Astrocyte (in vitro differentiated cells and primary cell): ENCODE measurements at regions not wholly inside any gene's neighbourhood (a gene's known extent, or its start where the extent isn't known, plus 50 kb on each side); places are given as distances from the start of the nearest gene placed in this dataset.

Experiments
- DNase-seq: peaks from one replicate; pipeline ENCODE4 v3.0.0-alpha.2; 2010; ENCODE audit warnings: low read depth
- FAIRE-seq: peaks from 2 replicates; lab custom pipeline; 2011; peaks lifted over from hg19 to GRCh38; lab: Jason Lieb, UNC
- H2AFZ ChIP-seq: 2 replicates; pipeline ENCODE4 v1.6.0; 2012; ENCODE audit warnings: low read depth, low read length, inconsistent platforms
- H3K27ac ChIP-seq: 2 replicates; pipeline ENCODE4 v1.5.1; 2011; ENCODE audit warnings: low read depth, low read length, inconsistent platforms
- H3K27me3 ChIP-seq: 2 replicates; pipeline ENCODE4 v1.6.0; 2011; ENCODE audit warnings: low read length, inconsistent platforms; ENCODE audit not compliant: insufficient read depth
- H3K36me3 ChIP-seq: 2 replicates; pipeline ENCODE4 v1.5.1; 2011; ENCODE audit warnings: low read length, inconsistent platforms; ENCODE audit not compliant: insufficient read depth
- H3K4me1 ChIP-seq: 2 replicates; pipeline ENCODE4 v1.5.1; 2011; ENCODE audit warnings: low read length, inconsistent platforms; ENCODE audit not compliant: insufficient read depth
- H3K4me2 ChIP-seq: 2 replicates; pipeline ENCODE4 v1.6.0; 2012; ENCODE audit warnings: low read length, inconsistent platforms
- H3K4me3 ChIP-seq: 2 replicates; pipeline ENCODE4 v1.5.1; 2011; ENCODE audit warnings: low read depth, mild to moderate bottlenecking, low read length, inconsistent platforms; ENCODE audit not compliant: insufficient read depth
- H3K79me2 ChIP-seq: 2 replicates; pipeline ENCODE4 v1.6.0; 2012; ENCODE audit warnings: mild to moderate bottlenecking, low read length, inconsistent platforms; ENCODE audit not compliant: insufficient read depth
- H3K9ac ChIP-seq: 2 replicates; pipeline ENCODE4 v1.6.0; 2012; ENCODE audit warnings: mild to moderate bottlenecking, low read length, inconsistent platforms
- H3K9me3 ChIP-seq: 2 replicates; pipeline ENCODE4 v1.5.1; 2012; ENCODE audit warnings: low read depth, mild to moderate bottlenecking, low read length, inconsistent platforms; ENCODE audit not compliant: insufficient read depth
- H4K20me1 ChIP-seq: 2 replicates; pipeline ENCODE4 v1.6.0; 2012; ENCODE audit warnings: low read length, inconsistent platforms; ENCODE audit not compliant: insufficient read depth
- H3K27ac Mint-ChIP-seq: one replicate; pipeline ENCODE4 v1.8.0; 2021; ENCODE audit warnings: mild to moderate bottlenecking, mixed read lengths; ENCODE audit not compliant: unreplicated experiment
- H3K27me3 Mint-ChIP-seq: one replicate; pipeline ENCODE4 v1.8.0; 2021; ENCODE audit warnings: low read depth, mixed read lengths; ENCODE audit not compliant: unreplicated experiment
- H3K36me3 Mint-ChIP-seq: one replicate; pipeline ENCODE4 v1.8.0; 2021; ENCODE audit warnings: low read depth, mixed read lengths; ENCODE audit not compliant: unreplicated experiment
- H3K4me1 Mint-ChIP-seq: one replicate; pipeline ENCODE4 v1.8.0; 2021; ENCODE audit warnings: low read depth, mixed read lengths; ENCODE audit not compliant: unreplicated experiment
- H3K4me3 Mint-ChIP-seq: one replicate; pipeline ENCODE4 v1.8.0; 2021; ENCODE audit warnings: mild to moderate bottlenecking, moderate library complexity, mixed read lengths; ENCODE audit not compliant: unreplicated experiment
- H3K9me3 Mint-ChIP-seq: one replicate; pipeline ENCODE4 v1.8.0; 2021; ENCODE audit warnings: mild to moderate bottlenecking, mixed read lengths; ENCODE audit not compliant: unreplicated experiment
- EZH2 ChIP-seq: IDR thresholded peaks from 2 replicates; pipeline ENCODE4 v1.6.1; 2012; ENCODE audit warnings: mild to moderate bottlenecking, low read length, inconsistent platforms; ENCODE audit not compliant: insufficient read depth
- TF ChIP-seq, protein P1 (sequence below): IDR thresholded peaks from 2 replicates; pipeline ENCODE4 v1.5.1; 2011; ENCODE audit warnings: low read depth, mild to moderate bottlenecking, inconsistent platforms, low read length, moderate library complexity; ENCODE audit not compliant: insufficient read depth

DNA sequence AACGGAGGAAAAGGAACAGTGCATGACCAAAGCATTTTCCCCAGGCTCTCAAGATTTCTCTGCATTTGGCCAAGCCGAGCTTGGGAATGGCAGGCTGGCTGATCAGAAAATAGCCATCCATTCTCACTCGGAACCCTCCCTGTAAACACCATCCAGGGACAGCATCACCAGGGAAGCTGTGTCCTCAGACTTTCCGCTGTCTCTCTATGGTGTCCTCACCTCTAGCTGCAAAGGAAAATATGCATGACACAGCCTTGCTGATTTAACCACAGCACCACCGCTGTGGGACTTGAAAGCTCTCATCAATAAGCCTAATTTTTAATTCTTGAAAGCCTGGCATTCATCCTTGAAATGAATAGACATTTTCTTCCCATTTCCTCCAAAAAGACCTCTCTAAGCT, 311.7 kb downstream of the EIPR1 start:
- Histone ChIP-seq H3K79me2 (no peaks in the 10 kb centered on the region), H3K36me3 (no peaks in the 10 kb centered on the region), H3K27me3 (no peaks in the 10 kb centered on the region), H3K4me3 (no peak overlapping the region), H3K4me1 (no peaks in the 10 kb centered on the region), H3K27ac (no peak overlapping the region), H4K20me1 (no peaks in the 10 kb centered on the region), H3K4me2 (no peak overlapping the region), H3K9ac (no peak overlapping the region), H2AFZ (no peak overlapping the region), H3K9me3 (peaks cover 9% of the 10 kb centered on the region)
- TF ChIP-seq, protein P1, sequence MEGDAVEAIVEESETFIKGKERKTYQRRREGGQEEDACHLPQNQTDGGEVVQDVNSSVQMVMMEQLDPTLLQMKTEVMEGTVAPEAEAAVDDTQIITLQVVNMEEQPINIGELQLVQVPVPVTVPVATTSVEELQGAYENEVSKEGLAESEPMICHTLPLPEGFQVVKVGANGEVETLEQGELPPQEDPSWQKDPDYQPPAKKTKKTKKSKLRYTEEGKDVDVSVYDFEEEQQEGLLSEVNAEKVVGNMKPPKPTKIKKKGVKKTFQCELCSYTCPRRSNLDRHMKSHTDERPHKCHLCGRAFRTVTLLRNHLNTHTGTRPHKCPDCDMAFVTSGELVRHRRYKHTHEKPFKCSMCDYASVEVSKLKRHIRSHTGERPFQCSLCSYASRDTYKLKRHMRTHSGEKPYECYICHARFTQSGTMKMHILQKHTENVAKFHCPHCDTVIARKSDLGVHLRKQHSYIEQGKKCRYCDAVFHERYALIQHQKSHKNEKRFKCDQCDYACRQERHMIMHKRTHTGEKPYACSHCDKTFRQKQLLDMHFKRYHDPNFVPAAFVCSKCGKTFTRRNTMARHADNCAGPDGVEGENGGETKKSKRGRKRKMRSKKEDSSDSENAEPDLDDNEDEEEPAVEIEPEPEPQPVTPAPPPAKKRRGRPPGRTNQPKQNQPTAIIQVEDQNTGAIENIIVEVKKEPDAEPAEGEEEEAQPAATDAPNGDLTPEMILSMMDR, result no peak
- no peak for TF ChIP-seq EZH2
- Mint-ChIP-seq H3K9me3 (peaks cover 4% of the 10 kb centered on the region), H3K27me3 (peaks cover 21% of the 10 kb centered on the region), H3K36me3 (no peaks in the 10 kb centered on the region), H3K4me1 (no peaks in the 10 kb centered on the region), H3K27ac (no peak overlapping the region), H3K4me3 (no peak overlapping the region)
- FAIRE-seq (no peak), DNase-seq (no peak)

DNA sequence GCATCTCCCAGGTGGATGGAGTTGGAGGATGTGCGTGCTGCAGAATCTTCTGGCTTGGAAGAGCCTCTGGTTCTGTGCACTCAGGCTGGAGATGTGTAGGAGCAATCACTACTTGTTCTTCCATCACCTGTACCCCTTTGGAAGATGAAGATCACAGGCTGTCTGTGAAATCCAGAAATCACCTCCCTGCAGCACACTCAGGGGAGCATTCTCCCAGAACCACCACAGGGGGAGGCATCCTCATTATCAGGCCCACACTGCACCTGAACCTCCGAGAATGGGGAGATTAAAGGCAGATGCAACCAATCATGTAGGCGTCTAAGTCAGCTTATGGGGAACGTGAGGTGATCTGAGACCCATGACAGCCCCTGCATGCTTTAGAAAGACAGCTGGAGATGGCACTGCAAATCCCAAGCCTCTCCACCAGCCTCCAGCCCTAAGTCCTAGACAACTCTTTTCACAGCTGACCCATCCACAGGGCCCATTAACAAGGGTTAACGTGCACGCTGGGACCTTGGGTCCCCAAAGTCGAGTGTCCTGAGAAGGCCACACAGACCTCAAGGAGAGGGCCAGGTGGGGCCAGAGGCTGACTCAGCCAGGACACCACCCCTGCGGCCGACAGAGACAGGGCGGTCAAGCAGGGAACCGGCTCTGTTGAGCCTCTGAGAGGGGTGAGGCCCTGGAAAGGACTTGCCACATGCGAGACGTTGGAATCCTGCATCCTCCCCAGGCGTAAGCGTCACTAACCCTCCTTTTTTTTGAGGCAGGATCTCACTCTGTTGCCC, 314.9 kb downstream of the EIPR1 start:
- H3K9me3 ChIP-seq, result peaks cover 8% of the 10 kb centered on the region
- no peaks in the 10 kb centered on the region for H3K36me3 ChIP-seq
- FAIRE-seq, result no peak
- DNase-seq, result no peak
- H2AFZ ChIP-seq, result no peak overlapping the region
- no peak overlapping the region for H3K27ac Mint-ChIP-seq
- no peaks in the 10 kb centered on the region for H3K36me3 Mint-ChIP-seq
- TF ChIP-seq EZH2, result no peak
- TF ChIP-seq, protein P1, result no peak
- H3K79me2 ChIP-seq, result no peaks in the 10 kb centered on the region
- no peak overlapping the region for H3K4me3 Mint-ChIP-seq
- H3K27me3 Mint-ChIP-seq, result peaks cover 17% of the 10 kb centered on the region
- no peaks in the 10 kb centered on the region for H3K9me3 Mint-ChIP-seq
- H3K27ac ChIP-seq, result no peak overlapping the region
- no peaks in the 10 kb centered on the region for H3K27me3 ChIP-seq
- H4K20me1 ChIP-seq, result no peaks in the 10 kb centered on the region
- H3K4me2 ChIP-seq, result no peak overlapping the region
- H3K4me1 ChIP-seq, result no peaks in the 10 kb centered on the region
- H3K9ac ChIP-seq, result no peak overlapping the region
- H3K4me3 ChIP-seq, result no peak overlapping the region
- H3K4me1 Mint-ChIP-seq, result no peaks in the 10 kb centered on the region

DNA sequence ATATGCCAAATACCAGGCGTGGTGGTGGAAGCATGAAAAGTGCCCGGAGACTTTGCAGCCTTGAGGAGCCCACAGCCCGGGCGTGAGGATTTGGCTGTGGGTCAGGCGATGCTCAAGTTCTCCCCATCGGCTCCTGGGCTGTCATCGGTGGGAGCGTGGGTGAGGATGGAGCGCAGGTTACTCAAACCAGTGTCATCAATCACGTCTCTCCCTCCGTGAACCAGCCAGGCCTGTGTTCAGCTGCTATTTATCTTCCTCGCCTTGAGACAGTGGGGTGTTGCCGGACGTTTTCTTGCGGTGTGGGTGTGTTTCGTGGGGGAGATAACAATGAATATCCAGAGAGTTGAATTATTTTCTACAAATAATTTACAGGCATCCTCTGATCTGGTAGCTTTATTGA, 317.6 kb downstream of the EIPR1 start:
- Histone ChIP-seq H3K9me3 (peaks cover 6% of the 10 kb centered on the region), H3K4me2 (no peak overlapping the region), H3K9ac (no peak overlapping the region), H3K27ac (no peak overlapping the region), H4K20me1 (no peaks in the 10 kb centered on the region), H3K4me1 (no peaks in the 10 kb centered on the region), H2AFZ (no peak overlapping the region), H3K79me2 (no peaks in the 10 kb centered on the region), H3K4me3 (no peak overlapping the region), H3K36me3 (no peaks in the 10 kb centered on the region), H3K27me3 (no peaks in the 10 kb centered on the region)
- Mint-ChIP-seq H3K9me3 (peaks cover 5% of the 10 kb centered on the region), H3K27ac (no peak overlapping the region), H3K4me1 (no peaks in the 10 kb centered on the region), H3K27me3 (peaks cover 20% of the 10 kb centered on the region), H3K4me3 (no peak overlapping the region), H3K36me3 (no peaks in the 10 kb centered on the region)
- TF ChIP-seq EZH2, result no peak
- TF ChIP-seq, protein P1, result no peak
- DNase-seq (no peak), FAIRE-seq (no peak)
